HG02798 (cell line): ENCODE measurements at regions not wholly inside any gene's neighbourhood (a gene's known extent, or its start where the extent isn't known, plus 50 kb on each side); places are given as distances from the start of the nearest gene placed in this dataset.
"Not testable (repeated sequence)": the region's sequence is repeated elsewhere in the genome, so short reads cannot be mapped to it uniquely, and the experiment has no call there.

Source experiments
- ATAC-seq: cut with Tn5 transposase; IDR thresholded peaks from one replicate; pipeline ENCODE4 v1.9.1; 2021; ENCODE audit warnings: mild to moderate bottlenecking; ENCODE audit not compliant: unreplicated experiment, poor library complexity

- no peak for ATAC-seq
These were observed 1686.1 kb upstream of the AGA start for GRCh38 chr4:179128299-179128698.

GRCh38 chr4:179130122-179130714, 1688.0 kb upstream of the AGA start:
- ATAC-seq = no peak

GRCh38 chr4:179145746-179146525, 1703.7 kb upstream of the AGA start:
- no peak for ATAC-seq

- ATAC-seq = no peak
These were observed 1709.5 kb upstream of the AGA start for GRCh38 chr4:179151770-179152169.

- ATAC-seq = no peak
These were observed 1720.9 kb upstream of the AGA start for GRCh38 chr4:179163147-179163546.

DNA sequence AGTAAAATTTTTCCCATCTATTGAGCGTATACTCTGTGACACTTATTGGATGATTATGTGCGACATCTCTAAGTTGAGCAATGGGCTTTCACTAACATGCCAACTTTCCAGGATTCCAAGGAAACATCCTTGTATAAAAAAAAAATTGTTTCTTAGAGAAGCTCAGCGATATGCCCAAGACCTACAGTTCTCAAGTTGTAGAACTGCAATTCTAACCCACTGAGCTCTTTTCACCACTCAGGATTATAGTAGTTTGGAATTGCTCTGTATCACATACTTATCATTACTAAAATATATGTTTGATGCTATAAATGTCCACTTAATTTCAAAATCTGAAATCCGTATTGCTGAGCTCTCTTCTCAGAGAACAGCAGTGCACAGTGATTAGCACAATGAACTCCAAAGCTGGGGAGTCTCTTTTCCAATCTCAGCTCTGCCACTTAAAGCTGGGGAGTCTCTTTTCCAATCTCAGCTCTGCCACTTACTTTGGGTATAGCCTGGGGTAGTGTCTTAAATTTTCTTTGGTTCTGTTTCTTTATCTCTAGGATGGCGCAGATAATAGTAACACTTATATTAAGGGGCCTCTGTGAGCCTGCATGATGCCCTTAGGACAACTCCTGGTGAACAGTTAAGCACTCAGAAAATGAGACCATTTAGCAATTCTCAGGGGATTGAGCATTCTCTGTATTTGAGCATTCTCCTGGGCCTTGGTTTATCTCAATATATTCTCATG, 1722.2 kb upstream of the AGA start:
- no peak for ATAC-seq

DNA sequence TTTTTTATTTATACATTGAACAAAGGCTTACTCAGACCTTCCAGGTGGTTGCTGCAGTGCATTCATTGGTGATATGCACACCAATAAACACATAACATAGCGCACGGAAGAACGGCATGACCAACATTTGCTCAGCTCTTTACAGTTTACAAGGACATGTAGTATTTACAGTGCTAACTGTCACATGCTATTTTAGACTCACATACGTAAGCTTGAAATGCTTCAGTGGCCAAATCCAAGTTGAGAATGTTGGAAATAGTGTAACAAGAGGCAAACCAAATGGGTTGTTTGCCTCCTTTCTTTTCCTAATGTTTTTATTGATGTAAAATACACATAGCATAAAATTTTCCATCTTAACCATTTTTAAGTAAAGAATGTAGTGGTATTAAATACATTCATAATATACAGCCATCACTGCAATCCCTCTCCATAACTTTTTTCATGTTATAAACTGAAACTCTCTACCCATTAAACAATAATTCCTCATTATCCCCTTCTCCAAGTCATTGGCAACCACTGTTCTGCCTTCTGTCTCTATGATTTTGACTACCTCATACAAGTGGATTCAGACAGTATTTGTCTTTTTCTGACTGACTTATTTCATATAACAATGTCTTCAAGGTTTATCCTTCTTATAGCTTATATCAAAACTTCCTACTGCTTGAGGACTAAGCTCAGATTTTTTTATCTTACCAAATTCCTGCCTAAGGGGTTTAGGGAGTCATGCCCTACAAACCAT, 1722.9 kb upstream of the AGA start:
- ATAC-seq = no peak

DNA sequence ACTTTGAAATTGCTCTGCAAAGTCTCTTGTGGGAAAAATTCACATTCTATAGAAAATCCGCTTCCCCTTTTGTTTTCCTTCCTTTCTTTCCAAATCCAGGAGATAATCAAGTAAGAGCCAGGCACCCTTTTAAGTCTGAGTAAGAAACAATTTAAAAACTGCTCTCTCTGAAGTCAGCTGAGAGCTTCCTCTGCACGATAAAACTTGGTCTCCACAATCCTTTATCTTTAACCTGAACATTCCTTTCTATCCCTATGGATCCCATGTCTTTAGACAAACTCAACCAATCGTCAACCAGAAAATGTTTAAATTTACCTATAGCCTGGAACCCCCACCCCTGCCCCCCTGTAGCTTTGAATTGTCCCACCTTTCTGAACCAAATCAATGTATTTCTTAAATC, 1723.6 kb upstream of the AGA start:
- no peak for ATAC-seq

DNA sequence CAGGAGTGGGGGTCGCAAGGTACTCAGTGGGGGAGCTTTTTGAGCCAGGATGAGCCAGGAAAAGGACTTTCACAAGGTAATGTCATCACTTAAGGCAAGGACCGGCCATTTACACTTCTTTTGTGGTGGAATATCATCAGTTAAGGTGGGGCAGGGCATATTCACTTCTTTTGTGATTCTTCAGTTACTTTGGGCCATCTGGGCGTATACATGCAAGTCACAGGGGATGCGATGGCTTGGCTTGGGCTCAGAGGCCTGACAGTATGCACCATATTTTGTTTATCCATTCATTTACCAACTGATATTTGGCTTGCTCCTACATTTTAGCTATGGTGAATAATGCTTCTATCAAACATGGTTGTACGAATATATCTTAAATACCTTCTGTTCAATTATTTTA, 1728.1 kb upstream of the AGA start:
- ATAC-seq = not testable (repeated sequence)

DNA sequence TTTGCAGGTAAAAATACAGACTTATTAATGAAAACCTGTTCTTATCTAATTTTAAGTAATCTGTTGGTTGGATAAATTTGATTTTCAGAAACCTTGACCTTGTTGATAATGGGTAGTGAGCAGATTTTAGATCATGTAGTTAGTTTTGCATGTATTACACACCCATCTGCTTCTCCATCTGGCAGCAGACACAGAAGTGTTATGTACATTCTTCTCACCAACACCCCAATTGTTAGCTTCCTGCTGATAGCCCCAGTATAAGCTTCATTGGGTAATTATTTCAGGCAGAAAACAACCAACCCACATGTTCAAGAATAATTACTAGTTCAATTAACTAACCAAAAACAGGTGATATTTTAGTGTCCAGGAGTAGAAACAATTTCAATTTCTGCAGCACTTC, 1740.5 kb upstream of the AGA start:
- ATAC-seq = no peak

DNA sequence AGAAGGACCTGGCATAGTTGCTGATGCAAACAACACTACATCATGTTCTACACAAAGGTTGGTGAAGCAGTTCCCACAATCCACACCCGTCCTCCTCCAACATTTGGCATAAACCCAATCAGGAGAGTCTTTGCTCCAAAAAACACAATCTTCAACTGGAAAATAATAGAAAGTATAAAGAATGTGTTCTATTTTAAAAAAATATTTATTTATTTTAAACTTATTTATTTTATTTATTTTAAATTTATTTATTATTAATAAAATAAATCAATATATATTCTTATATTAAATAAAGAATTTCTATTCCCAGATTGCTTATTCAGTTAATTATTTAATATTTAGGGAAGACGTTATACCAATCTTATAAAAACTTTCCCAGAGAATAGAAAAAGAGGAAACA, 1753.7 kb upstream of the AGA start:
- no peak for ATAC-seq

GRCh38 chr4:179196511-179196910, 1754.3 kb upstream of the AGA start:
- ATAC-seq = no peak

GRCh38 chr4:179200681-179201080, 1758.4 kb upstream of the AGA start:
- ATAC-seq = no peak

DNA sequence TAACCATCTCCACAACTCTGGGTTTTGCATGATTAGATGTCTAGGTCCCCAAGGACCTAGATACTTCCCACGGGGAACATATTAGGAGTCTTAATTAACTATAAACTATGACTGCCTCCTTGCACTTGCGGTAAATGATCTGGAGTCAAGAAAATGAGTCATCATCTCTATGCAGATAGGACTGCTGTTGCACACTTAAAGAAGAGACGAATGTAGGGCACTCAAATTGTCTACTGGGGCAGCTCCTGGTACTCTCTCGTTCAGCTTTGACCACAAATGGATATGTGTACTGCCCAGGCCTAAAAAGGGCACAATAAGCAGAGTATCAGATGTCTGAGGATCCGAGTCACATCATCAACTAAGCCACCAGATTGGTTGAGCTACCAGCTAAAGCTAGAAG, 1783.4 kb upstream of the AGA start:
- ATAC-seq = no peak

- no peak for ATAC-seq
These were observed 1806.6 kb upstream of the AGA start for GRCh38 chr4:179248821-179249220.

DNA sequence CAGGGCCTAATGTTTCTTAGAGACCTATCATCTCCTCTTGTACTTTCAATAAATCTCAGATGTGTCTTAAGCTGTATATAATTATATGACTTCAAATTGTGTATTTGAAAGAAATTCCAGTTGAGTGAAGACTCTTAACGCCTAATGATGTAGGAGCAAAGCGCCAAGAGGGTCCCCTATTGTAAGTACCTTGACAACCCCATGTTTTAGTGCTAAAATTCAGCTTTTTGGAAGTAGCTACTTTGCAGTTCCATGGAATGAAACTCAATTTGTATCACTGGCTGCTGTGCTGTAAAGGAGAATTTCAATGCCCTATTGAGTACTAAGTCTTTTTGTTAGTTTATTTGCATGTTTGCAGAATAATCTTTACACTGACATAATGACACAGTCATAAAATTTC, 1826.6 kb upstream of the AGA start:
- ATAC-seq = no peak

DNA sequence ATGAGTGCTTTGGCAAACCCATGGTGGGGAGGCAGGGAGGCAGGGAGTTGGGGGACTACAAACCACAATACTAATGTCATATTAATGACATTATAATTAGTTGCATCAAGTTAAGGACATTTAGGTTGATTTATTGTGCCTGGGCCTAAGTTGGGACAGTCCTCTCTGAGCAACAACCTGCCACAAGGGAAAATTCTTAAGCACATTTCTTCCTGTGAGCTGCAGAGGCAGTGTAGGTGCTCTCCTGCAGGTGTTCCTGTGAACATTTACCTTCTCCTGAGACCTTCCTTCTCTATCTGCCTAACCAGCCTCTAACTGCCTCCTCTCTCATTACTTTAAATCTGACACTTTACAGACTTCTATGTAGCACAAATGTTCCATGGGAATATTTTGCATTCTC, 1830.0 kb upstream of the AGA start:
- no peak for ATAC-seq

- ATAC-seq = no peak
These were observed 1836.4 kb upstream of the AGA start for GRCh38 chr4:179278647-179279046.

DNA sequence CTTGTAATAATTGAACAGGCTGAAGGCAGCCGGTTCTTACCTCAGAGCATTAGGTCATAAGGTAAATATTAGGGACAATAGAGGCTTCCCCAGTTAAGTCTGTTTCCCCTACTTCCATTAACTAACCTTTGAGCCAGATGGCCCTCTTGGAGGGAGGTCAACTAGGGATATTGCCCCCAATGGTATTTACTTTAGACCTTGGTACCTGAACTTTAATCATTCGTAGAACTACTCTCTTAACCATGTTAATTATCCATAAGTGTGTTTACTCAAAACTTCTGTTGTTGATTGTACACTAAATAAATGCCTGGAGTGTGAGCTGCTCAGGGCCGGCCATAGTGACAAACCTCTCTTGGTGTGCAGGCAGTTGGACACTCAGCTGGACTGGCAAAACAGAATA, 1843.5 kb upstream of the AGA start:
- no peak for ATAC-seq

DNA sequence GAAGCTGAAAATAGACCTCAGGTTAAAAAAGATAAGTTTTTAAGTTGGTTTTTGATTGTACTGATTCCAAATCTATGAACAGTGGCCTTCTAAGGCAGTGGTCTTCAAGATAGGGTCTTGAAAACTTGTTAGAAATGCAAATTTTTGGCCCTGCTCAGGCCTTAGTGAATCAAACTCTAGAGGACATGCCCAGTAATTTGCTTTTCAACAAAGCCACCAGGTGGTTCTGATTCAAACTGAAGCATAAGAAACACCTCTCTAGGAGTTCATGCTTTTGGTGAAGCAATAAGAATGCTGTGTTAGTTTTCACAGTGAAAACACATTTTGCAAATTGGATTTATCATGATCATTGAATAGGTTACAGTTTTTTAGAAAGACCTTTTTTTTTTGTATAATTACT, 1849.4 kb upstream of the AGA start:
- ATAC-seq = no peak

GRCh38 chr4:179292468-179292867, 1850.2 kb upstream of the AGA start:
- no peak for ATAC-seq
